SU-DHL-6 (cell line): ENCODE measurements at regions not wholly inside any gene's neighbourhood (a gene's known extent, or its start where the extent isn't known, plus 50 kb on each side); places are given as distances from the start of the nearest gene placed in this dataset.

Source experiments
- H2AFZ ChIP-seq: fragments of 200-600 bp; sonication (generic); 2 replicates; pipeline ENCODE4 v1.6.1; 2014; ENCODE audit warnings: low read depth, mild to moderate bottlenecking, moderate library complexity, mixed read lengths, antibody characterized with exemption, low read length; ENCODE audit not compliant: severe bottlenecking
- H3F3A ChIP-seq: fragments of 200-600 bp; shearing (Covaris generic); 2 replicates; pipeline ENCODE4 v1.6.0; 2016; ENCODE audit warnings: antibody characterized with exemption, mild to moderate bottlenecking; ENCODE audit not compliant: insufficient read depth
- H3K27ac ChIP-seq: fragments of 200-600 bp; sonication (generic); 2 replicates; pipeline ENCODE4 v1.5.1; 2016; ENCODE audit warnings: low read depth, mild to moderate bottlenecking, low read length, moderate library complexity, mixed read lengths
- H3K27me3 ChIP-seq: fragments of 200-600 bp; sonication (generic), shearing (Covaris generic); 2 replicates; pipeline ENCODE4 v1.6.0; 2014; ENCODE audit warnings: mild to moderate bottlenecking, low read length
- H3K36me3 ChIP-seq: fragments of 200-600 bp; sonication (generic); 2 replicates; pipeline ENCODE4 v1.6.1; 2014; ENCODE audit warnings: mild to moderate bottlenecking, low read length, mixed read lengths
- H3K4me2 ChIP-seq: fragments of 300-600, 200-600 bp; shearing (Covaris generic), sonication (generic); 2 replicates; pipeline ENCODE4 v1.6.0; 2014; ENCODE audit warnings: low read length, low read depth, mild to moderate bottlenecking; ENCODE audit not compliant: poor library complexity, severe bottlenecking
- H3K4me3 ChIP-seq: fragments of 200-600 bp; sonication (generic); 2 replicates; pipeline ENCODE4 v1.5.1; 2014; ENCODE audit warnings: antibody characterized with exemption, low read length, mild to moderate bottlenecking, mixed read lengths; ENCODE audit not compliant: insufficient read depth, poor library complexity, severe bottlenecking
- H3K79me2 ChIP-seq: fragments of 200-600 bp; sonication (generic); 2 replicates; pipeline ENCODE4 v1.6.1; 2014; ENCODE audit warnings: mild to moderate bottlenecking, low read length, moderate library complexity; ENCODE audit not compliant: insufficient read depth
- H3K9ac ChIP-seq: fragments of 200-600 bp; sonication (generic); 2 replicates; pipeline ENCODE4 v1.7.0; 2014; ENCODE audit warnings: mild to moderate bottlenecking, low read length
- H3K9me2 ChIP-seq: fragments of 200-600 bp; sonication (generic); replicated peaks from 2 replicates; pipeline ENCODE4 v1.6.1; 2014; ENCODE audit warnings: low read length; ENCODE audit not compliant: insufficient read depth
- H3K9me3 ChIP-seq: fragments of 200-600 bp; sonication (generic); 2 replicates; pipeline ENCODE4 v1.6.1; 2014; ENCODE audit warnings: low read length, mixed read lengths; ENCODE audit not compliant: insufficient read depth
- H4K20me1 ChIP-seq: fragments of 200-600 bp; sonication (generic); 2 replicates; pipeline ENCODE4 v1.6.1; 2014; ENCODE audit warnings: low read depth, mild to moderate bottlenecking, antibody characterized with exemption, low read length, moderate library complexity, mixed read lengths
- CTCF ChIP-seq: fragments of 200-600 bp; sonication (generic); IDR thresholded peaks from one replicate; pipeline ENCODE4 v1.5.1; 2017; ENCODE audit warnings: antibody characterized with exemption, mild to moderate bottlenecking, low read length, moderate library complexity; ENCODE audit not compliant: insufficient read depth, poor library complexity, severe bottlenecking
- EZH2phosphoT487 ChIP-seq: fragments of 200-600 bp; sonication (generic), shearing (Covaris generic); conservative IDR thresholded peaks from 2 replicates; pipeline ENCODE4 v1.6.1; 2018; ENCODE audit warnings: mild to moderate bottlenecking, antibody characterized with exemption, low read length, moderate library complexity, mixed read lengths

DNA sequence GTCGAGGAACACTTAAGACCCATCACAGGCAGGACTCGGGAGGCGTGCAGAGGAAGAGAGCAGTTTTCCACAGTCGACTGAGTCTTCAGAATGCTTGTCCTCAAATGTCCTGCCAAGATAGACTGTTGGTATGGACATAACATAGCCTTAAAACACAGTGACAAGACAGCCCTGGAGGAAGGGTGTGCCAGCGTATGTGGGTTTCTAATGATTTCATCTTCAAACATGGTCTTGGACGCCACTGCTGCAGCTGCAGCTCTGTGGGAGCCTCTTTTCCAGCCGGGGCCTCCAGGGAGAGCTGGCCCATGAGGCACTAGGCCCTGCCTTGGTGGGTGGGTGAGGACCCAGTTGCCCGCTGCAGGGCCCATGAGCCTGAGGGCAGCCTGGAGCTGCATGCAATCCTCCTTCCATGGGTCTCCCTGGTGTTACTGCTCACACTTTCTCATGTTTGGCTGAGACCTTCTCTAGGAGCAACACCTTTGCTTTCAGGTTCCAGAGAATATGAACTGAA is 198.6 kb downstream of the KLF13 start:
- TF ChIP-seq EZH2phosphoT487 (no peak), CTCF (no peak)
- Histone ChIP-seq H3K9me2 (no peaks in the 10 kb centered on the region), H3K4me3 (no peak overlapping the region), H3K9me3 (no peaks in the 10 kb centered on the region), H3K9ac (no peak overlapping the region), H3K4me2 (no peak overlapping the region), H3K27me3 (no peaks in the 10 kb centered on the region), H2AFZ (no peak overlapping the region), H3K27ac (no peak overlapping the region), H3K79me2 (no peaks in the 10 kb centered on the region), H3F3A (no peaks in the 10 kb centered on the region), H3K36me3 (no peaks in the 10 kb centered on the region), H4K20me1 (no peaks in the 10 kb centered on the region)

DNA sequence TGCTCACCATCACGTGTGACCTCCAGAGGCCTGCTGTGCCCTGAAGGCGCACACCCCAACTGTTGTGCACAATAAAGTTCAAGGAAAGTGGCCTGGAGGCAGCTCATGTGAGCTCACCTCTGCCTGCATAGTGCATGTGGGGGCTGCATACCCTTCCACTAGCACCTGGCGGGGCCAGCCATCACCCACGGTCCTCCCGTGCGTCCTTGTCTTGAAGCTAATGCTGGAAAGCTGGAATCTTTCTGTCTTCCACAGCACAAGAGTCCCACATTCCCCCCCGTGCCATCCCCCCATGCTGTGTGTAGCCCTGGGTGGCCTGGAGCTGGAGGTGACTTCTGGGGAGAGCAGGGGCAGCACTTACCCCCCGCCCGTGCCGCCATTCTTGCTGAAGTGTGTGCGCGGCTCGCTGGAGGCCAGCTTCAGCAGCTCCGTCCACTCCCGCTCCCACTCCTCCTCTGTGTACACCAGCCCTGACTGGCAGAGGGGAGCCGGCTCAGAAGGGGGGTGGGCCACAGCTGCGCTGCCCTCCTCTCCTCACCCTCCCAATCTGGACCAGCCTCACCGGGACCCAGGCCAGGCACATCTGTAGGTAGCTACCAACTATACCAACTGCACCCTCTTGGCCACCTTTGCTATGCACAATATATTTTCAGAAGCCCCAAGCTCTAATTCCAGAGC is 199.5 kb downstream of the KLF13 start:
- no peak overlapping the region for H3K4me3 ChIP-seq

DNA sequence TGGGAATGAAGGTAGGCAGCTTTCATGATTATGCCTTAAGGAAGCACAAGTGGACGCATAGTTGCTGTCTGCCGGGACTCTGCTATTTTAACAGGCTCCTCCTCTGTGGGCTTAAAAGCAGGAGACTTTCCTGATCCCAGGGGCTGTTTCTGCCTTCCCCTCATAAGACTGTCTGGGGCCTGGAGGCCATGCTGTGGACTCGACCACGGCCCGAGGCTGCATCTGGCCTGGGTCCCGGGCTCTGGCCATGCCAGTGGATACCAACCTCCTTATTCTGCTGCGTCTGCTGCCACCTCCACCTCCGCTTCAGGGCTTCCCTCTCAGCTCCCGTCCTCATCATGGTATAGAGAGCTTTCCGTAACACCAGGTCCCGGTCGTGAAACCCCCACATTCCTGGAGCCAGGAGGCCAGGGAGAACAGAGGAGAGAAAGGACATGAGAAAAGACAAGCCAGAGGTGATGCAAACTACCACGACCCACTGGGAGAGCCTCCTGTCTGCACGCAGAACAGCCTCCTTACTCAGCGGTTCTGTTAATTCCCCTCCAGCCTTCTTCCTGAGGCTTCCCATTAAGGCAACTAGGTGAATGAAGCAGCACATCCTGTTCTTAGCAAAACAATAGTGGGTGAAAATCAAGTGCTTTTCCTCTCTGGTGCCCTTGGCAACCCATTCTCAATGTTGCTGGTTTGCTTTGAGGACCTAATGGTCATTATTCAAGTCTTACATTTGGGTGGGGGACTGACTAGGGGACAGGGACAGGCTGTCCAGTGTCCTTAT is 200.5 kb downstream of the KLF13 start:
- TF ChIP-seq EZH2phosphoT487, result no peak
- TF ChIP-seq CTCF, result no peak
- no peaks in the 10 kb centered on the region for H3K36me3 ChIP-seq
- no peaks in the 10 kb centered on the region for H3K9me2 ChIP-seq
- H3F3A ChIP-seq, result no peaks in the 10 kb centered on the region
- no peak overlapping the region for H3K4me2 ChIP-seq
- no peaks in the 10 kb centered on the region for H3K9me3 ChIP-seq
- H3K27ac ChIP-seq, result no peak overlapping the region
- H4K20me1 ChIP-seq, result no peaks in the 10 kb centered on the region
- no peak overlapping the region for H2AFZ ChIP-seq
- H3K79me2 ChIP-seq, result no peaks in the 10 kb centered on the region
- no peaks in the 10 kb centered on the region for H3K27me3 ChIP-seq
- no peak overlapping the region for H3K9ac ChIP-seq
- H3K4me3 ChIP-seq, result no peak overlapping the region

More for the DNA sequence above, 199.5 kb downstream of the KLF13 start:
- no peak overlapping the region for H3K4me2 ChIP-seq
- TF ChIP-seq EZH2phosphoT487, result no peak
- no peak for TF ChIP-seq CTCF
- H3K79me2 ChIP-seq, result no peaks in the 10 kb centered on the region
- no peaks in the 10 kb centered on the region for H3K9me2 ChIP-seq
- H3K9me3 ChIP-seq, result no peaks in the 10 kb centered on the region
- H3K27me3 ChIP-seq, result no peaks in the 10 kb centered on the region
- H3K27ac ChIP-seq, result no peak overlapping the region
- no peak overlapping the region for H2AFZ ChIP-seq
- H3F3A ChIP-seq, result no peaks in the 10 kb centered on the region
- H3K9ac ChIP-seq, result no peak overlapping the region
- no peaks in the 10 kb centered on the region for H4K20me1 ChIP-seq
- H3K36me3 ChIP-seq, result no peaks in the 10 kb centered on the region
